GM21619 (cell line): ENCODE measurements at regions not wholly inside any gene's neighbourhood (a gene's known extent, or its start where the extent isn't known, plus 50 kb on each side); places are given as distances from the start of the nearest gene placed in this dataset.
A peak's percentile ranks its signal among the peaks of the same experiment; 100 is the strongest.
"Not testable (repeated sequence)": the region's sequence is repeated elsewhere in the genome, so short reads cannot be mapped to it uniquely, and the experiment has no call there.

ENCODE experiments used
- ATAC-seq: cut with Tn5 transposase; IDR thresholded peaks from one replicate; pipeline ENCODE4 v1.9.1; 2021; ENCODE audit not compliant: unreplicated experiment

- no peak for ATAC-seq
These were observed 235.6 kb upstream of the RPS23 start for GRCh38 chr5:82513738-82514137.

- ATAC-seq, result peak; percentile 67
These were observed 233.9 kb upstream of the RPS23 start for GRCh38 chr5:82512025-82512424.

GRCh38 chr5:82511134-82511533, 233.0 kb upstream of the RPS23 start:
- ATAC-seq, result no peak

- no peak for ATAC-seq
These were observed 231.6 kb upstream of the RPS23 start for GRCh38 chr5:82509762-82510161.

GRCh38 chr5:82506390-82506789, 228.2 kb upstream of the RPS23 start:
- ATAC-seq, result not testable (repeated sequence)

GRCh38 chr5:82499725-82500244, 221.6 kb upstream of the RPS23 start:
- ATAC-seq, result no peak

GRCh38 chr5:82497242-82497641, 219.1 kb upstream of the RPS23 start:
- no peak for ATAC-seq

- ATAC-seq, result no peak
These were observed 216.8 kb upstream of the RPS23 start for GRCh38 chr5:82494942-82495341.

GRCh38 chr5:82493221-82493620, 215.1 kb upstream of the RPS23 start:
- ATAC-seq, result no peak

- ATAC-seq, result no peak
These were observed 213.2 kb upstream of the RPS23 start for GRCh38 chr5:82491397-82491796.

- ATAC-seq, result no peak
These were observed 211.5 kb upstream of the RPS23 start for GRCh38 chr5:82489683-82490082.

GRCh38 chr5:82487131-82487530, 209.0 kb upstream of the RPS23 start:
- ATAC-seq, result no peak

- no peak for ATAC-seq
These were observed 202.2 kb upstream of the RPS23 start for GRCh38 chr5:82480331-82480730.

GRCh38 chr5:82476155-82476554, 198.0 kb upstream of the RPS23 start:
- ATAC-seq, result no peak

- no peak for ATAC-seq
These were observed 195.1 kb upstream of the RPS23 start for GRCh38 chr5:82473262-82473661.

- ATAC-seq, result no peak
These were observed 192.2 kb upstream of the RPS23 start for GRCh38 chr5:82470185-82470994.

- ATAC-seq, result no peak
These were observed 188.9 kb upstream of the RPS23 start for GRCh38 chr5:82466986-82467561.

GRCh38 chr5:82465235-82465634, 187.1 kb upstream of the RPS23 start:
- no peak for ATAC-seq

GRCh38 chr5:82459626-82460025, 181.5 kb upstream of the RPS23 start:
- no peak for ATAC-seq

GRCh38 chr5:82455317-82455716, 177.2 kb upstream of the RPS23 start:
- not testable (repeated sequence) for ATAC-seq

- ATAC-seq, result no peak
These were observed 170.2 kb upstream of the RPS23 start for GRCh38 chr5:82448374-82448773.

- no peak for ATAC-seq
These were observed 169.8 kb upstream of the RPS23 start for GRCh38 chr5:82447913-82448312.
